GM23248 (cell line): ENCODE measurements at regions not wholly inside any gene's neighbourhood (a gene's known extent, or its start where the extent isn't known, plus 50 kb on each side); places are given as distances from the start of the nearest gene placed in this dataset.
"Not testable (repeated sequence)": the region's sequence is repeated elsewhere in the genome, so short reads cannot be mapped to it uniquely, and the experiment has no call there.

ENCODE experiments used
- DNase-seq: peaks from one replicate; pipeline ENCODE4 v3.0.0-alpha.2; 2015
- H2AFZ ChIP-seq: fragments of 200-600 bp; sonication (generic); 2 replicates; pipeline ENCODE4 v1.6.1; 2016; ENCODE audit warnings: antibody characterized with exemption
- H3F3A ChIP-seq: fragments of 200-600 bp; sonication (generic); 2 replicates; pipeline ENCODE4 v1.6.1; 2016; ENCODE audit warnings: mild to moderate bottlenecking, antibody characterized with exemption, mixed run types; ENCODE audit not compliant: insufficient read depth
- H3K27ac ChIP-seq: fragments of 200-600 bp; sonication (generic); 2 replicates; pipeline ENCODE4 v1.5.1; 2016; ENCODE audit warnings: mild to moderate bottlenecking
- H3K27me3 ChIP-seq: fragments of 200-600 bp; sonication (generic); replicated peaks from 2 replicates; pipeline ENCODE4 v1.6.1; 2016; ENCODE audit warnings: mild to moderate bottlenecking; ENCODE audit not compliant: insufficient read depth
- H3K36me3 ChIP-seq: fragments of 200-600 bp; sonication (generic); 2 replicates; pipeline ENCODE4 v1.6.1; 2016; ENCODE audit warnings: low read depth, mild to moderate bottlenecking
- H3K4me1 ChIP-seq: fragments of 200-600 bp; sonication (generic); 2 replicates; pipeline ENCODE4 v1.6.1; 2016; ENCODE audit warnings: mild to moderate bottlenecking; ENCODE audit not compliant: insufficient read depth
- H3K4me2 ChIP-seq: fragments of 200-600 bp; sonication (generic); one replicate; pipeline ENCODE4 v1.6.1; 2016; ENCODE audit warnings: mild to moderate bottlenecking; ENCODE audit not compliant: unreplicated experiment
- H3K4me3 ChIP-seq: fragments of 200-600 bp; sonication (generic); 2 replicates; pipeline ENCODE4 v1.5.1; 2016; ENCODE audit warnings: mild to moderate bottlenecking
- H3K79me2 ChIP-seq: fragments of 200-600 bp; sonication (generic); 2 replicates; pipeline ENCODE4 v1.6.1; 2016; ENCODE audit warnings: mild to moderate bottlenecking; ENCODE audit not compliant: insufficient read depth
- H3K9ac ChIP-seq: fragments of 200-600 bp; sonication (generic); 2 replicates; pipeline ENCODE4 v1.6.1; 2016; ENCODE audit warnings: mild to moderate bottlenecking
- H3K9me2 ChIP-seq: fragments of 200-600 bp; sonication (generic); 2 replicates; pipeline ENCODE4 v1.6.1; 2016; ENCODE audit warnings: mixed run types, mild to moderate bottlenecking, moderate library complexity; ENCODE audit not compliant: insufficient read depth
- H3K9me3 ChIP-seq: fragments of 200-600 bp; sonication (generic); one replicate; pipeline ENCODE4 v1.6.1; 2017; ENCODE audit warnings: low read depth
- H4K20me1 ChIP-seq: fragments of 200-600 bp; sonication (generic); 2 replicates; pipeline ENCODE4 v1.6.0; 2016; ENCODE audit not compliant: insufficient read depth
- EZH2 ChIP-seq: fragments of 200-600 bp; sonication (generic); IDR thresholded peaks from 2 replicates; pipeline ENCODE4 v1.6.1; 2018; ENCODE audit warnings: antibody characterized with exemption, mild to moderate bottlenecking; ENCODE audit not compliant: insufficient read depth, poor library complexity, severe bottlenecking
- EZH2phosphoT487 ChIP-seq: fragments of 200-600 bp; sonication (generic); IDR thresholded peaks from 2 replicates; pipeline ENCODE4 v1.6.1; 2018; ENCODE audit warnings: antibody characterized with exemption, moderate library complexity, mild to moderate bottlenecking, low read depth; ENCODE audit not compliant: insufficient read depth
- WGBS, 2 experiments: methylation state at CpG; one replicate each; pipeline ENCODE4 v1.1.6; 2015 to 2017; ENCODE audit warnings: low lambda C conversion rate in 2 of 2, low coverage in 1 of 2; ENCODE audit errors: missing lambda C conversion rate in 2 of 2; 5-methylcytosine and 5-hydroxymethylcytosine counted together
- in situ Hi-C: fragments of 300-500 bp; cut with MboI; formaldehyde crosslinking; loops from 2 replicates; pipeline ENCODE4 v1.15.0; 2020

GRCh38 chr6:142647449-142648035 is 297.4 kb downstream of the HIVEP2 start:
- Histone ChIP-seq H3K9me3 (no peaks in the 10 kb centered on the region), H4K20me1 (no peaks in the 10 kb centered on the region), H3K79me2 (no peaks in the 10 kb centered on the region), H3K9me2 (no peaks in the 10 kb centered on the region), H2AFZ (no peak overlapping the region), H3K36me3 (no peaks in the 10 kb centered on the region), H3K4me1 (no peaks in the 10 kb centered on the region), H3K9ac (no peak overlapping the region), H3K27ac (no peak overlapping the region), H3K4me3 (no peak overlapping the region), H3F3A (no peaks in the 10 kb centered on the region), H3K27me3 (peaks cover 24% of the 10 kb centered on the region), H3K4me2 (no peak overlapping the region)
- TF ChIP-seq EZH2 (no peak), EZH2phosphoT487 (no peak)
- in situ Hi-C loops: no loop called here
- WGBS, 2 experiments: 9 to 12% methylated on average over 6 of the region's 6 CpGs
- DNase-seq: no peak

- Histone ChIP-seq H3K9me3 (no peaks in the 10 kb centered on the region), H3F3A (no peaks in the 10 kb centered on the region), H3K79me2 (no peaks in the 10 kb centered on the region), H3K4me1 (no peaks in the 10 kb centered on the region), H3K4me3 (no peak overlapping the region), H3K9ac (no peak overlapping the region), H3K27me3 (peaks cover 24% of the 10 kb centered on the region), H2AFZ (no peak overlapping the region), H3K4me2 (no peak overlapping the region), H3K27ac (no peak overlapping the region), H4K20me1 (no peaks in the 10 kb centered on the region), H3K9me2 (no peaks in the 10 kb centered on the region), H3K36me3 (no peaks in the 10 kb centered on the region)
- in situ Hi-C loops: no loop called here
- WGBS, 2 experiments: 8 to 9% methylated on average over 3 of the region's 3 CpGs
- TF ChIP-seq EZH2: no peak
- TF ChIP-seq EZH2phosphoT487: no peak
- no peak for DNase-seq
These were observed 296.9 kb downstream of the HIVEP2 start for GRCh38 chr6:142648036-142648451.

- no peaks in the 10 kb centered on the region for H3K9me2 ChIP-seq
- no peaks in the 10 kb centered on the region for H3K9me3 ChIP-seq
- H3K4me1 ChIP-seq: no peaks in the 10 kb centered on the region
- H3K27me3 ChIP-seq: peaks cover 26% of the 10 kb centered on the region
- H3K9ac ChIP-seq: no peak overlapping the region
- H3K4me3 ChIP-seq: no peak overlapping the region
- no peaks in the 10 kb centered on the region for H4K20me1 ChIP-seq
- TF ChIP-seq EZH2phosphoT487 (no peak), EZH2 (no peak)
- WGBS, 2 experiments: 41 to 50% methylated on average over 1 of the region's 1 CpG
- no peak for DNase-seq
- no peak overlapping the region for H2AFZ ChIP-seq
- no peak overlapping the region for H3K27ac ChIP-seq
- H3K36me3 ChIP-seq: no peaks in the 10 kb centered on the region
- in situ Hi-C loops: no loop called here
- H3F3A ChIP-seq: no peaks in the 10 kb centered on the region
- H3K79me2 ChIP-seq: no peaks in the 10 kb centered on the region
- no peak overlapping the region for H3K4me2 ChIP-seq
These were observed 296.4 kb downstream of the HIVEP2 start for GRCh38 chr6:142648526-142648925.

GRCh38 chr6:142649438-142650234 is 295.3 kb downstream of the HIVEP2 start:
- DNase-seq, H3K9me2 ChIP-seq, H3K4me2 ChIP-seq, H3K4me3 ChIP-seq, H2AFZ ChIP-seq, H3K9ac ChIP-seq, H3F3A ChIP-seq, H3K36me3 ChIP-seq, H4K20me1 ChIP-seq, in situ Hi-C loops, H3K4me1 ChIP-seq, H3K27ac ChIP-seq, H3K79me2 ChIP-seq, H3K9me3 ChIP-seq: not testable (repeated sequence)
- peaks cover 32% of the 10 kb centered on the region for H3K27me3 ChIP-seq
- 48 to 55% methylated on average over 9 to 11 of the region's 11 CpGs for WGBS, 2 experiments
